HEK293 (cell line): ENCODE measurements at regions not wholly inside any gene's neighbourhood (a gene's known extent, or its start where the extent isn't known, plus 50 kb on each side); places are given as distances from the start of the nearest gene placed in this dataset.

Experiments used
- CTCF ChIA-PET: fragments of 350-600 bp; formaldehyde crosslinking; extraction: SDS; loops from one replicate; lab custom pipeline; 2021; ENCODE audit warnings: antibody characterized with exemption; lab: Yijun Ruan, JAX
- POLR2A ChIA-PET: fragments of 300-600 bp; formaldehyde crosslinking; extraction: SDS; loops from one replicate; lab custom pipeline; 2020; ENCODE audit warnings: antibody characterized with exemption, inconsistent platforms; lab: Yijun Ruan, JAX
- H3K27ac ChIP-seq: fragments of 200-500 bp; sonication (Bioruptor generic); 2 replicates; pipeline ENCODE4 v1.5.1; 2014; ENCODE audit warnings: low read depth, low read length, control low read depth, inconsistent platforms; ENCODE audit errors: extremely low read depth
- H3K36me3 ChIP-seq, 2 experiments: fragments of 200-500 bp in 1 of 2; sonication (Bioruptor generic) in 1 of 2; 1 replicate in 1 of 2; 2 replicates in 1 of 2; pipeline ENCODE4 v1.5.1; 2014 to 2017; ENCODE audit warnings: inconsistent platforms in 2 of 2, low read length in 2 of 2; ENCODE audit not compliant: control insufficient read depth in 2 of 2, insufficient read depth in 1 of 2
- H3K4me1 ChIP-seq: fragments of 200-500 bp; sonication (Bioruptor generic); 2 replicates; pipeline ENCODE4 v1.5.1; 2014; ENCODE audit warnings: mild to moderate bottlenecking, low read length, inconsistent platforms; ENCODE audit not compliant: control insufficient read depth, insufficient read depth
- H3K4me3 ChIP-seq: 2 replicates; pipeline ENCODE4 v1.5.1; 2011; ENCODE audit warnings: low read depth, mild to moderate bottlenecking, control low read depth, low read length, moderate library complexity
- H3K9me3 ChIP-seq: fragments of 200-500 bp; sonication (Bioruptor generic); 2 replicates; pipeline ENCODE4 v1.5.1; 2014; ENCODE audit warnings: low read depth, low read length, inconsistent platforms; ENCODE audit not compliant: control insufficient read depth, insufficient read depth
- MYNN ChIP-seq: fragments of 450-650 bp; formaldehyde crosslinking; IDR thresholded peaks from 2 replicates; pipeline ENCODE4 v1.5.1; 2016; ENCODE audit warnings: missing biosample characterization, missing genetic modification characterization, borderline replicate concordance
- SP2 ChIP-seq: fragments of 450-650 bp; formaldehyde crosslinking; IDR thresholded peaks from 2 replicates; pipeline ENCODE4 v1.5.1; 2016; ENCODE audit warnings: missing biosample characterization, missing genetic modification characterization
- ZFP3 ChIP-seq: fragments of 450-650 bp; formaldehyde crosslinking; IDR thresholded peaks from 2 replicates; pipeline ENCODE4 v1.5.1; 2016; ENCODE audit warnings: low read depth, missing biosample characterization, missing genetic modification characterization
- ZNF211 ChIP-seq: fragments of 450-650 bp; formaldehyde crosslinking; IDR thresholded peaks from 2 replicates; pipeline ENCODE4 v1.5.1; 2016; ENCODE audit warnings: low read depth, missing biosample characterization, missing genetic modification characterization
- ZNF214 ChIP-seq: fragments of 450-650 bp; formaldehyde crosslinking; IDR thresholded peaks from 2 replicates; pipeline ENCODE4 v1.5.1; 2017; ENCODE audit warnings: missing biosample characterization, mild to moderate bottlenecking, missing genetic modification characterization, borderline replicate concordance
- ZNF48 ChIP-seq: fragments of 450-650 bp; formaldehyde crosslinking; IDR thresholded peaks from 2 replicates; pipeline ENCODE4 v1.5.1; 2016; ENCODE audit warnings: missing biosample characterization, missing genetic modification characterization
- ZNF561 ChIP-seq: fragments of 450-650 bp; IDR thresholded peaks from 2 replicates; pipeline ENCODE4 v1.5.1; 2018; ENCODE audit warnings: missing biosample characterization, missing genetic modification characterization, borderline replicate concordance
- ZNF571 ChIP-seq: fragments of 450-650 bp; formaldehyde crosslinking; IDR thresholded peaks from 2 replicates; pipeline ENCODE4 v1.5.0; 2017; ENCODE audit warnings: missing biosample characterization, missing genetic modification characterization
- ZNF600 ChIP-seq: fragments of 450-650 bp; formaldehyde crosslinking; IDR thresholded peaks from 2 replicates; pipeline ENCODE4 v1.5.1; 2016; ENCODE audit warnings: missing biosample characterization, missing genetic modification characterization
- ZNF654 ChIP-seq: fragments of 450-650 bp; formaldehyde crosslinking; IDR thresholded peaks from 2 replicates; pipeline ENCODE4 v1.5.1; 2016; ENCODE audit warnings: low read depth, missing biosample characterization, missing genetic modification characterization
- TF ChIP-seq, protein P1 (sequence below): fragments of 450-650 bp; formaldehyde crosslinking; IDR thresholded peaks from 2 replicates; pipeline ENCODE4 v1.5.1; 2017; ENCODE audit warnings: missing biosample characterization, missing genetic modification characterization
- TF ChIP-seq, protein P2 (sequence below): fragments of 450-650 bp; formaldehyde crosslinking; IDR thresholded peaks from 2 replicates; pipeline ENCODE4 v1.5.1; 2016; ENCODE audit warnings: missing biosample characterization, missing genetic modification characterization
- TF ChIP-seq, protein P3 (sequence below): fragments of 450-650 bp; formaldehyde crosslinking; IDR thresholded peaks from 2 replicates; pipeline ENCODE4 v1.5.1; 2016; ENCODE audit warnings: missing biosample characterization, missing genetic modification characterization

DNA sequence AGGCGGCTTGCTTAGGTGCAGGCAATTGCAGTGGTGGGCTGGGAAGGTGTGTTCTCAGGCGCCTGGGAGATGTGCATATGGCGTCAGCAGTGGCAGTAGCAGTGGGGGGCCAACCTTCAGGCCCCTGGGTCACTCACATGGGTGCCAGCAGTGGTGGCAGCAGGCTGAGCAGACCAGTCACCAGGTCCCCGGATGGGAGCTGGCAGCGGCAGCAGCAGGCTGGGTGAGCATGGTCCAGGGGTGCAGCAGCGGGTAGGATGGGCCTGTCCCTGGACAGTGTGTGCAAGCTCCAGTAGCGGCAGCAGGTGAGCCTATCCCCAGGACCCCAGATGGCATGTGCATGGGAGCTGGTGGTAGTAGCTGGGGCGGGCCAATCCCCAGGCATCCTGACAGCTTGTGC is 108.5 kb upstream of the TMEM260 start:
- ChIA-PET POLR2A (no interaction called here), CTCF (interaction anchor here (0.7 to 1.0 kb wide), 2 partner anchors 16 to 50 kb away, joined by 4 to 5 read pairs; no protein-coding TSS in a partner anchor)
- Histone ChIP-seq H3K9me3 (no peaks in the 10 kb centered on the region), H3K4me1 (no peaks in the 10 kb centered on the region), H3K27ac (no peak overlapping the region), H3K4me3 (no peak overlapping the region), H3K36me3 (no peaks in the 10 kb centered on the region)
- TF ChIP-seq MYNN (tag by site-specific recombination) (no peak), ZFP3 (tag by site-specific recombination) (no peak), ZNF214 (tag by site-specific recombination) (no peak), SP2 (tag by site-specific recombination) (no peak)
- TF ChIP-seq, protein P1, sequence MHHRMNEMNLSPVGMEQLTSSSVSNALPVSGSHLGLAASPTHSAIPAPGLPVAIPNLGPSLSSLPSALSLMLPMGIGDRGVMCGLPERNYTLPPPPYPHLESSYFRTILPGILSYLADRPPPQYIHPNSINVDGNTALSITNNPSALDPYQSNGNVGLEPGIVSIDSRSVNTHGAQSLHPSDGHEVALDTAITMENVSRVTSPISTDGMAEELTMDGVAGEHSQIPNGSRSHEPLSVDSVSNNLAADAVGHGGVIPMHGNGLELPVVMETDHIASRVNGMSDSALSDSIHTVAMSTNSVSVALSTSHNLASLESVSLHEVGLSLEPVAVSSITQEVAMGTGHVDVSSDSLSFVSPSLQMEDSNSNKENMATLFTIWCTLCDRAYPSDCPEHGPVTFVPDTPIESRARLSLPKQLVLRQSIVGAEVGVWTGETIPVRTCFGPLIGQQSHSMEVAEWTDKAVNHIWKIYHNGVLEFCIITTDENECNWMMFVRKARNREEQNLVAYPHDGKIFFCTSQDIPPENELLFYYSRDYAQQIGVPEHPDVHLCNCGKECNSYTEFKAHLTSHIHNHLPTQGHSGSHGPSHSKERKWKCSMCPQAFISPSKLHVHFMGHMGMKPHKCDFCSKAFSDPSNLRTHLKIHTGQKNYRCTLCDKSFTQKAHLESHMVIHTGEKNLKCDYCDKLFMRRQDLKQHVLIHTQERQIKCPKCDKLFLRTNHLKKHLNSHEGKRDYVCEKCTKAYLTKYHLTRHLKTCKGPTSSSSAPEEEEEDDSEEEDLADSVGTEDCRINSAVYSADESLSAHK = no peak

DNA sequence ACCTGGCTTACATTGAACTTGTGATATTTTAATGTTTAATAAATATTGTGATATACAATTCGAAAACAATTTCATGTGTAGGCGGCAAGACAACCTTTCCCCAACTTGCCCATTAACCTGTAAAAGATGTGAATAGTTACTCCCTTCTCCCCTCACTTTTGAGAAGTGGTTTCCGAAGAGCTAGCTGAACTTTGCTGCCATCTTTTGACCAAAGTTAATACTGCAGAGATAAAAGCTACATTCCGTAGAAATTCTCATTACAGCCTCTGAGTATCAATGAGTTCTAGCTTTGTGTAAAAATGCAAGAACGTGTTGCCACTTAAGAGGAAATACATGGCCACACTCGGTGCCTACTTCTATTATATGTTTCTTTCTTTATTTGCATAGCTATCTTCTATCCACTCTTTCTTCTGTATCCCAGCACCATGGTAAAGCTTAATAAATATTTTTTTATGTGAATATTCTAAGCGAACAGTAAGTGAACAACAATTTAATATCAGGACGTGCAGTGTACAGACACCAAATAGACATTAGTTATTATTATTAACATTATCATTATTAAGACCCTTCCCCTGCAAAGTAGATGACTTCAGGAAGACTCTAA is 105.1 kb upstream of the TMEM260 start:
- H3K4me1 ChIP-seq = no peaks in the 10 kb centered on the region
- CTCF ChIA-PET = interaction anchor here (0.6 to 2.5 kb wide), 40 partner anchors 8 to 1261 kb away, joined by 3 to 13 read pairs (median 4); partner anchors contain the start of gene TBPL2
- H3K4me3 ChIP-seq = no peak overlapping the region
- H3K36me3 ChIP-seq = no peaks in the 10 kb centered on the region
- no peaks in the 10 kb centered on the region for H3K9me3 ChIP-seq
- H3K27ac ChIP-seq = no peak overlapping the region
- TF ChIP-seq, protein P2, sequence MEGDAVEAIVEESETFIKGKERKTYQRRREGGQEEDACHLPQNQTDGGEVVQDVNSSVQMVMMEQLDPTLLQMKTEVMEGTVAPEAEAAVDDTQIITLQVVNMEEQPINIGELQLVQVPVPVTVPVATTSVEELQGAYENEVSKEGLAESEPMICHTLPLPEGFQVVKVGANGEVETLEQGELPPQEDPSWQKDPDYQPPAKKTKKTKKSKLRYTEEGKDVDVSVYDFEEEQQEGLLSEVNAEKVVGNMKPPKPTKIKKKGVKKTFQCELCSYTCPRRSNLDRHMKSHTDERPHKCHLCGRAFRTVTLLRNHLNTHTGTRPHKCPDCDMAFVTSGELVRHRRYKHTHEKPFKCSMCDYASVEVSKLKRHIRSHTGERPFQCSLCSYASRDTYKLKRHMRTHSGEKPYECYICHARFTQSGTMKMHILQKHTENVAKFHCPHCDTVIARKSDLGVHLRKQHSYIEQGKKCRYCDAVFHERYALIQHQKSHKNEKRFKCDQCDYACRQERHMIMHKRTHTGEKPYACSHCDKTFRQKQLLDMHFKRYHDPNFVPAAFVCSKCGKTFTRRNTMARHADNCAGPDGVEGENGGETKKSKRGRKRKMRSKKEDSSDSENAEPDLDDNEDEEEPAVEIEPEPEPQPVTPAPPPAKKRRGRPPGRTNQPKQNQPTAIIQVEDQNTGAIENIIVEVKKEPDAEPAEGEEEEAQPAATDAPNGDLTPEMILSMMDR (tag by site-specific recombination) = peak; percentile 38; the same call in 1 of the 2 replicates
- TF ChIP-seq, protein P3, sequence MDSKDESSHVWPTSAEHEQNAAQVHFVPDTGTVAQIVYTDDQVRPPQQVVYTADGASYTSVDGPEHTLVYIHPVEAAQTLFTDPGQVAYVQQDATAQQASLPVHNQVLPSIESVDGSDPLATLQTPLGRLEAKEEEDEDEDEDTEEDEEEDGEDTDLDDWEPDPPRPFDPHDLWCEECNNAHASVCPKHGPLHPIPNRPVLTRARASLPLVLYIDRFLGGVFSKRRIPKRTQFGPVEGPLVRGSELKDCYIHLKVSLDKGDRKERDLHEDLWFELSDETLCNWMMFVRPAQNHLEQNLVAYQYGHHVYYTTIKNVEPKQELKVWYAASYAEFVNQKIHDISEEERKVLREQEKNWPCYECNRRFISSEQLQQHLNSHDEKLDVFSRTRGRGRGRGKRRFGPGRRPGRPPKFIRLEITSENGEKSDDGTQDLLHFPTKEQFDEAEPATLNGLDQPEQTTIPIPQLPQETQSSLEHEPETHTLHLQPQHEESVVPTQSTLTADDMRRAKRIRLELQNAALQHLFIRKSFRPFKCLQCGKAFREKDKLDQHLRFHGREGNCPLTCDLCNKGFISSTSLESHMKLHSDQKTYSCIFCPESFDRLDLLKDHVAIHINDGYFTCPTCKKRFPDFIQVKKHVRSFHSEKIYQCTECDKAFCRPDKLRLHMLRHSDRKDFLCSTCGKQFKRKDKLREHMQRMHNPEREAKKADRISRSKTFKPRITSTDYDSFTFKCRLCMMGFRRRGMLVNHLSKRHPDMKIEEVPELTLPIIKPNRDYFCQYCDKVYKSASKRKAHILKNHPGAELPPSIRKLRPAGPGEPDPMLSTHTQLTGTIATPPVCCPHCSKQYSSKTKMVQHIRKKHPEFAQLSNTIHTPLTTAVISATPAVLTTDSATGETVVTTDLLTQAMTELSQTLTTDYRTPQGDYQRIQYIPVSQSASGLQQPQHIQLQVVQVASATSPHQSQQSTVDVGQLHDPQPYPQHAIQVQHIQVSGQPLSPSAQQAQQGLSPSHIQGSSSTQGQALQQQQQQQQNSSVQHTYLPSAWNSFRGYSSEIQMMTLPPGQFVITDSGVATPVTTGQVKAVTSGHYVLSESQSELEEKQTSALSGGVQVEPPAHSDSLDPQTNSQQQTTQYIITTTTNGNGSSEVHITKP (tag by site-specific recombination) = no peak
- TF ChIP-seq ZNF48 (no peak), ZNF571 (no peak), ZNF654 (tag by site-specific recombination) (peak; percentile 86), ZNF211 (tag by site-specific recombination) (no peak), ZNF561 (tag by site-specific recombination) (no peak), ZNF600 (no peak)
- POLR2A ChIA-PET = interaction anchor here (0.5 kb wide), 1 partner anchor 1036 kb away, joined by 7 read pairs; no protein-coding TSS in a partner anchor
